ENCODE measurements at regions not wholly inside any gene's neighbourhood (a gene's known extent, or its start where the extent isn't known, plus 50 kb on each side); places are given as distances from the start of the nearest gene placed in this dataset.

DNA sequence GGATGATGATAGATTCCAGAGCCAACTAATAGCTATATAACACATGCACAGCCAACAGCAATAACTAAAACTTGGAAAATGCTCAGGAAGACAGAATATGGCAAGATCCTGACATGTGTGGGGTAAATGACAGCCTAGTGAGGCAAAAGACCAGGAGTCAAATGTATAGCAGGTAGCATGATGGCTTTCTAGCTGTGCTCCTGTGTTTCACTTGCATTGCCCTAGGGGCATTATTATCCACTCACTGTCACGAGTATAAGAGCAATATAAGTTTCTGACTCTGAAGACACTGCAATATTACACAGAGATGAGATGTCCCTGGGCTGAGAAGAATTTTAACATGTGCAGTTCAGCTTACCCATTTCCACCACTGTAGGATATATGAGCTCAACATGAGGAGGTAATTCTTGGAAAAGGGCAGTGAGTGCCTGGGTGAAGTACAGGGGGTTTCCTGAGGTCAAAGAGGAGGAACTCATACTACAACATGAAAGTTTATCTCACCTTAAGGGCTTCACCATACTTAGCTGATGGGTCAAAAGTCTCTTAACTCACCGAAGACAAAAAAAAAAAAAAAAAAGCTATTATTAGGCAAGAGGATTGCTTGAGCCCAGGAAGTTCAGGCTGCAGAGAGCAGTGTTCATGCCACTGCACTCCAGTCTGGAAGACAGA is 1385.6 kb upstream of the SLC39A10 start:
- H3K9me3 ChIP-seq, result no peaks in the 10 kb centered on the region
- WGBS (ENCODE audit: missing lambda C conversion rate), result 22% methylated on average over 2 of the region's 2 CpGs
- H3K4me2 ChIP-seq, result no peak overlapping the region
- FAIRE-seq, result no peak
- no peak overlapping the region for H3K4me3 ChIP-seq
- ChIA-PET CTCF (interaction anchor here (1.4 to 1.5 kb wide), 2 partner anchors 19 to 1667 kb away, joined by 3 to 4 read pairs; no protein-coding TSS in a partner anchor), POLR2A (no interaction called here)
- no peak for ATAC-seq
- DNase-seq (ENCODE audit: low read depth in 1 of 2, low spot score in 1 of 2), result no peak
- H3K27ac ChIP-seq, result no peak overlapping the region
- no peaks in the 10 kb centered on the region for H3K4me1 ChIP-seq
- TF ChIP-seq, protein P1, sequence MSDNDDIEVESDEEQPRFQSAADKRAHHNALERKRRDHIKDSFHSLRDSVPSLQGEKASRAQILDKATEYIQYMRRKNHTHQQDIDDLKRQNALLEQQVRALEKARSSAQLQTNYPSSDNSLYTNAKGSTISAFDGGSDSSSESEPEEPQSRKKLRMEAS (IDR thresholded peaks at IDR 0.05), result no peak
- TF ChIP-seq, protein P2, sequence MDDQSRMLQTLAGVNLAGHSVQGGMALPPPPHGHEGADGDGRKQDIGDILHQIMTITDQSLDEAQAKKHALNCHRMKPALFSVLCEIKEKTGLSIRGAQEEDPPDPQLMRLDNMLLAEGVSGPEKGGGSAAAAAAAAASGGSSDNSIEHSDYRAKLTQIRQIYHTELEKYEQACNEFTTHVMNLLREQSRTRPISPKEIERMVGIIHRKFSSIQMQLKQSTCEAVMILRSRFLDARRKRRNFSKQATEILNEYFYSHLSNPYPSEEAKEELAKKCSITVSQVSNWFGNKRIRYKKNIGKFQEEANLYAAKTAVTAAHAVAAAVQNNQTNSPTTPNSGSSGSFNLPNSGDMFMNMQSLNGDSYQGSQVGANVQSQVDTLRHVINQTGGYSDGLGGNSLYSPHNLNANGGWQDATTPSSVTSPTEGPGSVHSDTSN (IDR thresholded peaks at IDR 0.05), result no peak
- no peak for TF ChIP-seq FOXS1 (CRISPR knock-in tag; IDR thresholded peaks at IDR 0.05)
- TF ChIP-seq SMC3 (IDR thresholded peaks at IDR 0.05), result no peak
- TF ChIP-seq KDM1A (IDR thresholded peaks at IDR 0.05; ENCODE audit: low read depth), result no peak
- TF ChIP-seq, protein P3, sequence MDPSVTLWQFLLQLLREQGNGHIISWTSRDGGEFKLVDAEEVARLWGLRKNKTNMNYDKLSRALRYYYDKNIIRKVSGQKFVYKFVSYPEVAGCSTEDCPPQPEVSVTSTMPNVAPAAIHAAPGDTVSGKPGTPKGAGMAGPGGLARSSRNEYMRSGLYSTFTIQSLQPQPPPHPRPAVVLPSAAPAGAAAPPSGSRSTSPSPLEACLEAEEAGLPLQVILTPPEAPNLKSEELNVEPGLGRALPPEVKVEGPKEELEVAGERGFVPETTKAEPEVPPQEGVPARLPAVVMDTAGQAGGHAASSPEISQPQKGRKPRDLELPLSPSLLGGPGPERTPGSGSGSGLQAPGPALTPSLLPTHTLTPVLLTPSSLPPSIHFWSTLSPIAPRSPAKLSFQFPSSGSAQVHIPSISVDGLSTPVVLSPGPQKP (IDR thresholded peaks at IDR 0.05; ENCODE audit: low read depth, low read length), result no peak
- no peak for TF ChIP-seq CBX8 (IDR thresholded peaks at IDR 0.05)
- no peak for TF ChIP-seq PHF8 (IDR thresholded peaks at IDR 0.05; ENCODE audit: borderline replicate concordance, low read depth)
- TF ChIP-seq TFCP2L1 (CRISPR knock-in tag; IDR thresholded peaks at IDR 0.05), result no peak
- no peak for TF ChIP-seq HDAC2 (IDR thresholded peaks at IDR 0.05)

DNA sequence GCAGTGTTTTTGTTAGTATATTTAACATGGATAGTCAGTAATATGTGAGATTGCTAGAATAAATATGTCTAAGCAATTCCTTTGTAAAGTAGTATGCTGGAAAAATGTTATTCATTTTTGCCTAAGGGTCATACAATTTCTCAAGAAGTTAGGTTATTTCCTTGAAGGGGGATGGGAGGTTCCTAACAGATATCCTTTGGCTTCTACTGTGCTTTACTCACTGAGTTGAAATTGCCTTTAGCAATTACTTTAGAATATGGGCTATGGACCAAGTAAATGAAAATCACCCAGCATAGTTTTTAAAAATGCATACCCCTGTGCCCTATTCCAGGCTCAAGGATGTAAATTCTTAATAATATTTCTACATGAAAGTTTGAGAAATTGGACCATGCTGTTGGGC is 1386.4 kb upstream of the SLC39A10 start:
- Histone ChIP-seq H3K4me3 (no peak overlapping the region), H3K9me3 (no peaks in the 10 kb centered on the region), H3K4me1 (no peaks in the 10 kb centered on the region), H3K4me2 (no peak overlapping the region), H3K27ac (no peak overlapping the region)
- TF ChIP-seq, protein P4, sequence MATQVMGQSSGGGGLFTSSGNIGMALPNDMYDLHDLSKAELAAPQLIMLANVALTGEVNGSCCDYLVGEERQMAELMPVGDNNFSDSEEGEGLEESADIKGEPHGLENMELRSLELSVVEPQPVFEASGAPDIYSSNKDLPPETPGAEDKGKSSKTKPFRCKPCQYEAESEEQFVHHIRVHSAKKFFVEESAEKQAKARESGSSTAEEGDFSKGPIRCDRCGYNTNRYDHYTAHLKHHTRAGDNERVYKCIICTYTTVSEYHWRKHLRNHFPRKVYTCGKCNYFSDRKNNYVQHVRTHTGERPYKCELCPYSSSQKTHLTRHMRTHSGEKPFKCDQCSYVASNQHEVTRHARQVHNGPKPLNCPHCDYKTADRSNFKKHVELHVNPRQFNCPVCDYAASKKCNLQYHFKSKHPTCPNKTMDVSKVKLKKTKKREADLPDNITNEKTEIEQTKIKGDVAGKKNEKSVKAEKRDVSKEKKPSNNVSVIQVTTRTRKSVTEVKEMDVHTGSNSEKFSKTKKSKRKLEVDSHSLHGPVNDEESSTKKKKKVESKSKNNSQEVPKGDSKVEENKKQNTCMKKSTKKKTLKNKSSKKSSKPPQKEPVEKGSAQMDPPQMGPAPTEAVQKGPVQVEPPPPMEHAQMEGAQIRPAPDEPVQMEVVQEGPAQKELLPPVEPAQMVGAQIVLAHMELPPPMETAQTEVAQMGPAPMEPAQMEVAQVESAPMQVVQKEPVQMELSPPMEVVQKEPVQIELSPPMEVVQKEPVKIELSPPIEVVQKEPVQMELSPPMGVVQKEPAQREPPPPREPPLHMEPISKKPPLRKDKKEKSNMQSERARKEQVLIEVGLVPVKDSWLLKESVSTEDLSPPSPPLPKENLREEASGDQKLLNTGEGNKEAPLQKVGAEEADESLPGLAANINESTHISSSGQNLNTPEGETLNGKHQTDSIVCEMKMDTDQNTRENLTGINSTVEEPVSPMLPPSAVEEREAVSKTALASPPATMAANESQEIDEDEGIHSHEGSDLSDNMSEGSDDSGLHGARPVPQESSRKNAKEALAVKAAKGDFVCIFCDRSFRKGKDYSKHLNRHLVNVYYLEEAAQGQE (IDR thresholded peaks at IDR 0.05), result no peak
- POLR2A ChIA-PET, result no interaction called here
- CTCF ChIA-PET, result no interaction called here
- ATAC-seq, result no peak
- no peak for FAIRE-seq
- DNase-seq (ENCODE audit: low read depth in 1 of 2, low spot score in 1 of 2), result no peak

DNA sequence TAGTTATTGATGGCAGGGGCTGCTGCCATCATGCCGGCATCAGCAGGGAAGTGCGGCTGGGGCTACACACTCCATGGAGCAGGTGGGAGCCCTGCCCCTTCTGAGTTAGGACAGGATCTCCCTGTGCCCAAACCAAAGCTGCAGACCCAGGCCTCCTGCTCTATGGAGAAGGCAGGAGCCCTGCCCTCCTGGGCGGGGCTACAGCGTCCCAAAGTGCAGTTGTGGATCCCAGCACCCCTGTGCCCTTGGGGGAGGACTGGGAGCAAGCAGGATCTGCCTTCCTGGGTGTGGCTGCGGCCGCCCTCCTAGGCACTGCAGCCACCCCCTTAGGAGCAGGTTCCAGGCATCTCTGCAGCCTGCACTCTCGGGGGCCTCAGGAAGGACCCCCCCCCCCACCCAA is 1392.4 kb upstream of the SLC39A10 start:
- CTCF ChIA-PET, result no interaction called here

More for the DNA sequence above, 1392.4 kb upstream of the SLC39A10 start:
- no peak overlapping the region for H3K4me3 ChIP-seq
- no peaks in the 10 kb centered on the region for H3K4me1 ChIP-seq
- WGBS (ENCODE audit: missing lambda C conversion rate), result 79% methylated on average over 2 of the region's 7 CpGs
- no peak for DNase-seq (ENCODE audit: low read depth in 1 of 2, low spot score in 1 of 2)
- POLR2A ChIA-PET, result no interaction called here
- H3K4me2 ChIP-seq, result no peak overlapping the region
- no peak overlapping the region for H3K27ac ChIP-seq
- FAIRE-seq, result no peak
- no peaks in the 10 kb centered on the region for H3K9me3 ChIP-seq
- no peak for ATAC-seq
- TF ChIP-seq MAFK (IDR thresholded peaks at IDR 0.05; ENCODE audit: partially characterized antibody) (no peak), TFCP2L1 (CRISPR knock-in tag; IDR thresholded peaks at IDR 0.05) (no peak), RNF2 (IDR thresholded peaks at IDR 0.05; ENCODE audit: borderline replicate concordance, low read depth) (no peak), EHF (CRISPR knock-in tag; IDR thresholded peaks at IDR 0.05) (no peak), FOSB (CRISPR knock-in tag; IDR thresholded peaks at IDR 0.05) (no peak), SREBF2 (IDR thresholded peaks at IDR 0.05) (no peak)
- TF ChIP-seq, protein P1 (IDR thresholded peaks at IDR 0.05), result no peak
- TF ChIP-seq, protein P5, sequence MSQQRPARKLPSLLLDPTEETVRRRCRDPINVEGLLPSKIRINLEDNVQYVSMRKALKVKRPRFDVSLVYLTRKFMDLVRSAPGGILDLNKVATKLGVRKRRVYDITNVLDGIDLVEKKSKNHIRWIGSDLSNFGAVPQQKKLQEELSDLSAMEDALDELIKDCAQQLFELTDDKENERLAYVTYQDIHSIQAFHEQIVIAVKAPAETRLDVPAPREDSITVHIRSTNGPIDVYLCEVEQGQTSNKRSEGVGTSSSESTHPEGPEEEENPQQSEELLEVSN (IDR thresholded peaks at IDR 0.05; ENCODE audit: borderline replicate concordance, low read depth), result no peak
